ENCODE measurements at regions not wholly inside any gene's neighbourhood (a gene's known extent, or its start where the extent isn't known, plus 50 kb on each side); places are given as distances from the start of the nearest gene placed in this dataset.

- H3K9me3 ChIP-seq, result no peaks in the 10 kb centered on the region
- no peaks in the 10 kb centered on the region for H3K27me3 ChIP-seq (ENCODE audit: insufficient read depth)
- TF ChIP-seq GABPA (IDR thresholded peaks at IDR 0.05; ENCODE audit: low read depth) (no peak), RCOR1 (IDR thresholded peaks at IDR 0.05; ENCODE audit: low read length) (no peak), RFX5 (IDR thresholded peaks at IDR 0.05; ENCODE audit: low read length) (no peak), RAD21 (IDR thresholded peaks at IDR 0.05; ENCODE audit: low read length) (no peak), FOXJ3 (CRISPR knock-in tag; IDR thresholded peaks at IDR 0.05) (no peak), NRF1 (IDR thresholded peaks at IDR 0.05; ENCODE audit: low read depth, low read length) (no peak)
- no peak overlapping the region for H3K4me3 ChIP-seq (ENCODE audit: low read depth in 2 of 2, low read length in 1 of 2)
- H3K9ac ChIP-seq, result no peak overlapping the region
- no peaks in the 10 kb centered on the region for H3K79me2 ChIP-seq (ENCODE audit: insufficient read depth)
- ChIA-PET CTCF (interaction anchor here (1.1 to 2.5 kb wide), 2 partner anchors 13 to 22 kb away, joined by 3 to 13 read pairs; no protein-coding TSS in a partner anchor), POLR2A (no interaction called here)
- H3K4me2 ChIP-seq, result no peak overlapping the region
- H3K36me3 ChIP-seq (replicated peaks in 1 of 2; ENCODE audit: control insufficient read depth in 1 of 2, insufficient read depth in 2 of 2, low read length in 1 of 2), result no peaks in the 10 kb centered on the region
- peaks cover 4% of the 10 kb centered on the region for H3F3A ChIP-seq (replicated peaks; ENCODE audit: insufficient read depth)
- no peak overlapping the region for H3K27ac ChIP-seq (ENCODE audit: low read depth in 2 of 2, low read length in 1 of 2)
- H3K4me1 ChIP-seq (ENCODE audit: control insufficient read depth in 1 of 2, insufficient read depth in 2 of 2, low read depth in 1 of 2, low read length in 1 of 2), result peaks cover 0 to 16% of the 10 kb centered on the region in 2 experiments; a peak in 1 of 4 replicates
- no peak for DNase-seq
- H4K20me1 ChIP-seq (ENCODE audit: insufficient read depth), result no peaks in the 10 kb centered on the region
- H3K9me2 ChIP-seq, result no peaks in the 10 kb centered on the region
- no peak overlapping the region for H2AFZ ChIP-seq (ENCODE audit: low read depth)
- 62% methylated on average over 6 of the region's 8 CpGs for WGBS (ENCODE audit: low lambda C conversion rate)
Measured at GRCh38 chr20:59381689-59382088, 81.3 kb downstream of the EDN3 start.

DNA sequence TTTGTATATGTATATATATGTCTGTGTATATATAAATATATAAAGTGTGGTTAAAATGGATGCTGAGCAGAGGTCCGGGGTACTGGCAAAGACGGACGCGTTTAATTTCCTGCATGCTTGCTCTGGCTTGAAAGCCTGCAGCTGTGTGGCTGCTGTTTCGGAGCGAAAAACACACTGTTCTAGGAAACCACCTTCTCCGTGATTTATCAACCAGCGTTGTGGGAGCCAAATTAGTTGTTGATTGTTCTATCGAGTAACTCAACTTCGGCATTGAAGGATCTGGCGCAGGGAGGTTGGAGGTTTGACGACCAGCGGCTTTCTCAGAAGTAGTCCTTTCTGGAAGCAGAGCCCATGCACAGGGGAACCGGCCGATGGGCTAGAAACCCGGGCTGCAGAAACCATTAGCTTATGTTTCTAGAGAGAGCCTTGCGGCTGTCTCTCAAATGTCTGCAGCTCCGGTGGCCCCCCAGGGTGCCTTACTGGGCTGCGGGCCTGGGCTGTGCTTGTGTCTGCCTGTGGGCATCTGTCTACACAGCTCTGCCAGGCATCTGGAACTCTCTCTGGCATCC is 81.8 kb downstream of the EDN3 start:
- peaks cover 0 to 16% of the 10 kb centered on the region in 2 experiments; a peak in 1 of 4 replicates for H3K4me1 ChIP-seq (ENCODE audit: control insufficient read depth in 1 of 2, insufficient read depth in 2 of 2, low read depth in 1 of 2, low read length in 1 of 2)
- no peak overlapping the region for H2AFZ ChIP-seq (ENCODE audit: low read depth)
- no peaks in the 10 kb centered on the region for H3K36me3 ChIP-seq (replicated peaks in 1 of 2; ENCODE audit: control insufficient read depth in 1 of 2, insufficient read depth in 2 of 2, low read length in 1 of 2)
- no peaks in the 10 kb centered on the region for H3K27me3 ChIP-seq (ENCODE audit: insufficient read depth)
- no peak overlapping the region for H3K4me2 ChIP-seq
- H4K20me1 ChIP-seq (ENCODE audit: insufficient read depth), result no peaks in the 10 kb centered on the region
- no peak overlapping the region for H3K4me3 ChIP-seq (ENCODE audit: low read depth in 2 of 2, low read length in 1 of 2)
- no peaks in the 10 kb centered on the region for H3K79me2 ChIP-seq (ENCODE audit: insufficient read depth)
- no peak overlapping the region; a peak in 1 of 4 replicates for H3K27ac ChIP-seq (ENCODE audit: low read depth in 2 of 2, low read length in 1 of 2)
- DNase-seq, result no peak
- H3K9ac ChIP-seq, result no peak overlapping the region
- CTCF ChIA-PET, result interaction anchor here (0.8 to 2.5 kb wide), 3 partner anchors 13 to 159 kb away, joined by 3 to 13 read pairs (median 3); no protein-coding TSS in a partner anchor
- H3K9me3 ChIP-seq, result no peaks in the 10 kb centered on the region
- POLR2A ChIA-PET, result no interaction called here
- WGBS (ENCODE audit: low lambda C conversion rate), result 77% methylated on average over 16 of the region's 19 CpGs
- TF ChIP-seq SMC3 (IDR thresholded peaks at IDR 0.05; ENCODE audit: low read depth, low read length) (no peak), JUND (IDR thresholded peaks at IDR 0.05) (no peak), RCOR1 (IDR thresholded peaks at IDR 0.05; ENCODE audit: low read length) (no peak), USF1 (IDR thresholded peaks at IDR 0.05; ENCODE audit: borderline replicate concordance, low read depth) (no peak), MXI1 (IDR thresholded peaks at IDR 0.05; ENCODE audit: low read depth, low read length) (no peak), EP300 (IDR thresholded peaks at IDR 0.05; ENCODE audit: borderline replicate concordance in 1 of 2, low read depth in 1 of 2, low read length in 1 of 2) (no peak), YY1 (IDR thresholded peaks at IDR 0.05; ENCODE audit: low read depth) (no peak)
- TF ChIP-seq, protein P1, sequence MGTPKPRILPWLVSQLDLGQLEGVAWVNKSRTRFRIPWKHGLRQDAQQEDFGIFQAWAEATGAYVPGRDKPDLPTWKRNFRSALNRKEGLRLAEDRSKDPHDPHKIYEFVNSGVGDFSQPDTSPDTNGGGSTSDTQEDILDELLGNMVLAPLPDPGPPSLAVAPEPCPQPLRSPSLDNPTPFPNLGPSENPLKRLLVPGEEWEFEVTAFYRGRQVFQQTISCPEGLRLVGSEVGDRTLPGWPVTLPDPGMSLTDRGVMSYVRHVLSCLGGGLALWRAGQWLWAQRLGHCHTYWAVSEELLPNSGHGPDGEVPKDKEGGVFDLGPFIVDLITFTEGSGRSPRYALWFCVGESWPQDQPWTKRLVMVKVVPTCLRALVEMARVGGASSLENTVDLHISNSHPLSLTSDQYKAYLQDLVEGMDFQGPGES (IDR thresholded peaks at IDR 0.05; ENCODE audit: low read depth, low read length), result no peak
- H3F3A ChIP-seq (replicated peaks; ENCODE audit: insufficient read depth), result peaks cover 4% of the 10 kb centered on the region
- H3K9me2 ChIP-seq, result no peaks in the 10 kb centered on the region
